Keratinocyte (primary cell): ENCODE measurements at regions not wholly inside any gene's neighbourhood (a gene's known extent, or its start where the extent isn't known, plus 50 kb on each side); places are given as distances from the start of the nearest gene placed in this dataset.
"Not testable (repeated sequence)": the region's sequence is repeated elsewhere in the genome, so short reads cannot be mapped to it uniquely, and the experiment has no call there.

Source experiments
- DNase-seq: peaks from one replicate; pipeline ENCODE4 v3.0.0-alpha.2; 2011; ENCODE audit warnings: low read depth, missing footprints, low spot score
- FAIRE-seq: peaks from 2 replicates; lab custom pipeline; 2011; peaks lifted over from hg19 to GRCh38; lab: Jason Lieb, UNC
- H2AFZ ChIP-seq: 2 replicates; pipeline ENCODE4 v1.6.0; 2012; ENCODE audit warnings: low read length, control low read depth, inconsistent platforms; ENCODE audit not compliant: control insufficient read depth
- H3K27ac ChIP-seq: 2 replicates; pipeline ENCODE4 v1.5.1; 2011; ENCODE audit warnings: low read length; ENCODE audit not compliant: control insufficient read depth, insufficient read depth
- H3K27me3 ChIP-seq: 3 replicates; pipeline ENCODE4 v1.6.0; 2011; ENCODE audit warnings: low read length; ENCODE audit not compliant: control insufficient read depth, insufficient read depth; ENCODE audit errors: extremely low read depth
- H3K36me3 ChIP-seq, 2 experiments: 2 replicates in 1 of 2; 3 replicates in 1 of 2; pipeline ENCODE4 v1.5.1; 2011; ENCODE audit warnings: low read length in 2 of 2, mild to moderate bottlenecking in 1 of 2; ENCODE audit not compliant: control insufficient read depth in 2 of 2, insufficient read depth in 2 of 2; ENCODE audit errors: extremely low read depth in 1 of 2
- H3K4me1 ChIP-seq: 3 replicates; pipeline ENCODE4 v1.5.1; 2011; ENCODE audit warnings: low read length; ENCODE audit not compliant: control insufficient read depth, insufficient read depth; ENCODE audit errors: extremely low read depth
- H3K4me2 ChIP-seq: 3 replicates; pipeline ENCODE4 v1.6.0; 2011; ENCODE audit warnings: low read depth, low read length; ENCODE audit not compliant: control insufficient read depth, insufficient read depth; ENCODE audit errors: extremely low read depth
- H3K4me3 ChIP-seq, 3 experiments: fragments of 200-600 bp in 1 of 3; sonication (generic) in 1 of 3; 2 replicates in 2 of 3; 3 replicates in 1 of 3; pipeline ENCODE4 v1.5.1; 2011 to 2016; ENCODE audit warnings: low read length in 3 of 3, mild to moderate bottlenecking in 3 of 3, control low read depth in 2 of 3, inconsistent platforms in 1 of 3, low read depth in 1 of 3, mixed read lengths in 1 of 3, mixed run types in 1 of 3, moderate library complexity in 1 of 3; ENCODE audit not compliant: control insufficient read depth in 2 of 3, insufficient read depth in 2 of 3; ENCODE audit errors: extremely low read depth in 1 of 3
- H3K79me2 ChIP-seq: 2 replicates; pipeline ENCODE4 v1.6.0; 2012; ENCODE audit warnings: low read length; ENCODE audit not compliant: control insufficient read depth, insufficient read depth
- H3K9ac ChIP-seq: 3 replicates; pipeline ENCODE4 v1.6.0; 2011; ENCODE audit warnings: low read length; ENCODE audit not compliant: control insufficient read depth, insufficient read depth; ENCODE audit errors: extremely low read depth
- H3K9me1 ChIP-seq: 3 replicates; pipeline ENCODE4 v1.6.0; 2011; ENCODE audit warnings: low read length; ENCODE audit not compliant: control insufficient read depth, insufficient read depth; ENCODE audit errors: extremely low read depth
- H3K9me3 ChIP-seq: 2 replicates; pipeline ENCODE4 v1.5.1; 2012; ENCODE audit warnings: low read depth, low read length; ENCODE audit not compliant: control insufficient read depth
- H4K20me1 ChIP-seq: 3 replicates; pipeline ENCODE4 v1.6.0; 2011; ENCODE audit warnings: low read length; ENCODE audit not compliant: control insufficient read depth, insufficient read depth; ENCODE audit errors: extremely low read depth
- EZH2 ChIP-seq: IDR thresholded peaks from one replicate; pipeline ENCODE4 v1.6.1; 2012; ENCODE audit warnings: inconsistent platforms, mild to moderate bottlenecking, low read length, moderate library complexity
- dilution Hi-C: fragments of 300-500 bp; cut with MboI; formaldehyde crosslinking; loops from one replicate; pipeline ENCODE4 v1.7.0; 2020; ENCODE audit warnings: low sequenced_read_pairs; ENCODE audit not compliant: extremely low pct_ligation_motif_present
- TF ChIP-seq, protein P1 (sequence below), 3 experiments: IDR thresholded peaks in 1 of 3; conservative IDR thresholded peaks in 1 of 3; optimal IDR thresholded peaks in 1 of 3; 2 replicates in 2 of 3; 3 replicates in 1 of 3; pipeline versions ENCODE3 to v1.5.1; 2011; ENCODE audit warnings: low read length in 3 of 3, mild to moderate bottlenecking in 3 of 3, moderate library complexity in 2 of 3, control low read depth in 1 of 3, inconsistent platforms in 1 of 3; ENCODE audit not compliant: insufficient read depth in 2 of 3; ENCODE audit errors: extremely low read depth in 1 of 3

DNA sequence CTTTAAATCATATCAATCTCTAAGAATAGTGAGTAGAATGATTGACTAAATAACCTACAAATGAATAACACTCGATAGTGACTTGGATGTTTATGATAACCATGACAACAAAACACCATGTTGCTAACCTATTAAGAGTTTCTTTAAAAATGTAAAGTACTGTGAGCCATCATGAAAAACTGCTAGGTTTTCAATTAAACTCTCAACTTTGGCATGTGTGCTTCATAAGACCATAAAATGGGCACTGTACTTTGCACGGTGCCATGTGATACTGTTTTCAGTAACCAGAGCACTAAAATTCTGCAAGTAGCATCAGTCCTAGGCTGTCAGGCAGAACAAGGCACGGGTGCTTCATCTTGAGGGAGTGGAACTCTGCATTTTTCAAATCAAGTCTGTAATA is 96.2 kb upstream of the TRIM77 start:
- no peak overlapping the region for H3K9ac ChIP-seq
- DNase-seq: no peak
- no peak for FAIRE-seq
- H3K27ac ChIP-seq: no peak overlapping the region
- H3K4me3 ChIP-seq: no peak overlapping the region
- H3K9me3 ChIP-seq: no peaks in the 10 kb centered on the region
- H4K20me1 ChIP-seq: no peaks in the 10 kb centered on the region
- dilution Hi-C loops: no loop called here
- no peaks in the 10 kb centered on the region for H3K36me3 ChIP-seq
- TF ChIP-seq EZH2: no peak
- TF ChIP-seq, protein P1, sequence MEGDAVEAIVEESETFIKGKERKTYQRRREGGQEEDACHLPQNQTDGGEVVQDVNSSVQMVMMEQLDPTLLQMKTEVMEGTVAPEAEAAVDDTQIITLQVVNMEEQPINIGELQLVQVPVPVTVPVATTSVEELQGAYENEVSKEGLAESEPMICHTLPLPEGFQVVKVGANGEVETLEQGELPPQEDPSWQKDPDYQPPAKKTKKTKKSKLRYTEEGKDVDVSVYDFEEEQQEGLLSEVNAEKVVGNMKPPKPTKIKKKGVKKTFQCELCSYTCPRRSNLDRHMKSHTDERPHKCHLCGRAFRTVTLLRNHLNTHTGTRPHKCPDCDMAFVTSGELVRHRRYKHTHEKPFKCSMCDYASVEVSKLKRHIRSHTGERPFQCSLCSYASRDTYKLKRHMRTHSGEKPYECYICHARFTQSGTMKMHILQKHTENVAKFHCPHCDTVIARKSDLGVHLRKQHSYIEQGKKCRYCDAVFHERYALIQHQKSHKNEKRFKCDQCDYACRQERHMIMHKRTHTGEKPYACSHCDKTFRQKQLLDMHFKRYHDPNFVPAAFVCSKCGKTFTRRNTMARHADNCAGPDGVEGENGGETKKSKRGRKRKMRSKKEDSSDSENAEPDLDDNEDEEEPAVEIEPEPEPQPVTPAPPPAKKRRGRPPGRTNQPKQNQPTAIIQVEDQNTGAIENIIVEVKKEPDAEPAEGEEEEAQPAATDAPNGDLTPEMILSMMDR (optimal IDR thresholded peaks at IDR 0.05 in 1 of 3, IDR thresholded peaks at IDR 0.05 in 1 of 3, conservative IDR thresholded peaks at IDR 0.05 in 1 of 3; ENCODE audit: extremely low read depth in 1 of 3, insufficient read depth in 2 of 3, low read length in 3 of 3): no peak
- no peak overlapping the region for H3K4me2 ChIP-seq
- H2AFZ ChIP-seq: no peak overlapping the region
- no peaks in the 10 kb centered on the region for H3K27me3 ChIP-seq
- no peaks in the 10 kb centered on the region for H3K4me1 ChIP-seq
- no peaks in the 10 kb centered on the region for H3K9me1 ChIP-seq
- H3K79me2 ChIP-seq: no peaks in the 10 kb centered on the region

DNA sequence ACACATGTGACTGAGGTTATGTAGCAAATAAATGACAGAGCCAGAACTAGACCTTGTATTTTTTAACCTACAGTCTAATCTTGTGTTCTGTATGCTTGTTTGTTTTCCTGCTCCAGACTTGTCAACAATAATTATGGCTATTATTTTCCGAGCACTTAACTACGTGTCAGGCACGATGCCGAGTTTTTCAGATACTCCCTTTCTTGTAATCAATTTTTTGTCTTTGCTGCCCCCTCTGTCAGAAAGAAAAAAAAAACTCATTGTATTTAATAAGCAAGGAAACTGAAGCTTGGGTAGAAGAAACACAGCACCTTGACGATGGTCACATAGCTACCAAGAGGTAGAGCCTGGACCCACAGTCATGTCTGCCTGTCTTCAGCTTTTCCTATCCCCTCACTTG is 95.7 kb upstream of the TRIM77 start:
- H3K79me2 ChIP-seq, dilution Hi-C loops, H3K9me3 ChIP-seq, H3K9ac ChIP-seq, H3K4me1 ChIP-seq, H4K20me1 ChIP-seq, H3K27ac ChIP-seq, FAIRE-seq, DNase-seq, H2AFZ ChIP-seq, H3K4me2 ChIP-seq, H3K27me3 ChIP-seq, H3K36me3 ChIP-seq, H3K9me1 ChIP-seq, H3K4me3 ChIP-seq: not testable (repeated sequence)

DNA sequence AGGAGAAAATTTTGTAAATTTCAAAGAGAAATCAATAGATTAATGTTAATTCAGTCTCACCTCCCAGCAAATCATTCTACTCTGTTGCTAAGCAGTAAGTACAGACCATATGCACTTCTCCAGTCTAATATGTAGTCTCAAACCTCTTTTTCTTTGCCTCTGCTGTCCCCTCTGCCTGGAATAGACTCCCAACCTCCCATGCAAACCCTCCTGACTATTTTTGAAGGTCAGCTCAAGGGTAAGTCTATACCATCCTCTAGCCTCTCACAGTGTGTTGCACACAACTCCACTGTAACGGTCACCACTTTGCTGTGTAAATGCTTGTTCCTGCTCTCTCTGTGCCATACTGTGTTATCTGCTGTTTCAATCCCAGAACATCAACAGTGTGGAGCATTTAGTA is 94.5 kb upstream of the TRIM77 start:
- FAIRE-seq, DNase-seq, H3K4me2 ChIP-seq, H3K27ac ChIP-seq, H3K4me3 ChIP-seq, H3K79me2 ChIP-seq, H3K9me1 ChIP-seq, H3K9ac ChIP-seq, H4K20me1 ChIP-seq, H3K36me3 ChIP-seq, dilution Hi-C loops, H2AFZ ChIP-seq, H3K27me3 ChIP-seq, H3K4me1 ChIP-seq, H3K9me3 ChIP-seq: not testable (repeated sequence)

DNA sequence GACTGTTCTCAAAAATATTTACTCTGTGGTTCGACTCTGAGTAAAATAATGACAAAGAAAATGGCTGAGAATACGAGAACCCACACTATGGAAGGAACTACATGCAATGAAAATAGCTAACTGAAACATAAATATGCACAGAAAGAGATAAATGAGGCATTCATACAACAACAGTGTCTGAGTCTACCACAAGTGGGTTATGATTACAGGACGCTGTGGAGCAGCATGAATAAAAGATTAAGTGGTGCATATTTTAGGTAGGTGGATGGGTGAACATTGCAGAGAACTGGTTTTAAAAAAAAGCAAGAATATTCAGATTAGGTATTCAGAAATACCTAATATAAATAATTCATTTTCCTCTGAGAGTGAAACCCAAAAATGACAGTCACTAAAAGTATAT is 93.9 kb upstream of the TRIM77 start:
- H3K4me2 ChIP-seq, H3K27ac ChIP-seq, H3K9me1 ChIP-seq, H4K20me1 ChIP-seq, H2AFZ ChIP-seq, FAIRE-seq, dilution Hi-C loops, H3K4me3 ChIP-seq, H3K9ac ChIP-seq, H3K4me1 ChIP-seq, H3K36me3 ChIP-seq, H3K27me3 ChIP-seq, H3K9me3 ChIP-seq, H3K79me2 ChIP-seq, DNase-seq: not testable (repeated sequence)
